Neural cell (in vitro differentiated cells): ENCODE measurements at regions not wholly inside any gene's neighbourhood (a gene's known extent, or its start where the extent isn't known, plus 50 kb on each side); places are given as distances from the start of the nearest gene placed in this dataset.

Experiments used
- H2AFZ ChIP-seq: fragments of 200-600, 300-800 bp; sonication (generic), shearing (Covaris generic); 2 replicates; pipeline ENCODE4 v1.6.0; 2014; ENCODE audit warnings: low read depth, mild to moderate bottlenecking, antibody characterized with exemption, low read length, moderate library complexity
- H3F3A ChIP-seq: fragments of 200-600 bp; shearing (Covaris generic); 2 replicates; pipeline ENCODE4 v1.6.1; 2016; ENCODE audit warnings: mild to moderate bottlenecking, moderate library complexity, mixed read lengths, antibody characterized with exemption, low read length; ENCODE audit not compliant: insufficient read depth, poor library complexity, severe bottlenecking
- H3K27ac ChIP-seq: fragments of 200-600, 300-800 bp; sonication (generic), shearing (Covaris generic); 2 replicates; pipeline ENCODE4 v1.5.1; 2014; ENCODE audit warnings: mild to moderate bottlenecking, low read length, moderate library complexity
- H3K27me3 ChIP-seq: fragments of 300-800, 200-600 bp; sonication (generic), shearing (Covaris generic); 2 replicates; pipeline ENCODE4 v1.6.0; 2014; ENCODE audit warnings: mild to moderate bottlenecking, low read depth, low read length, moderate library complexity; ENCODE audit not compliant: insufficient read depth
- H3K36me3 ChIP-seq: fragments of 300-800, 200-600 bp; sonication (generic), shearing (Covaris generic); 2 replicates; pipeline ENCODE4 v1.5.1; 2014; ENCODE audit warnings: mild to moderate bottlenecking, antibody characterized with exemption, low read length, moderate library complexity; ENCODE audit not compliant: insufficient read depth
- H3K4me2 ChIP-seq: fragments of 300-800, 200-600 bp; sonication (generic), shearing (Covaris generic); 2 replicates; pipeline ENCODE4 v1.6.0; 2014; ENCODE audit warnings: mild to moderate bottlenecking, low read length
- H3K4me3 ChIP-seq: fragments of 300-800, 200-600 bp; sonication (generic), shearing (Covaris generic); 2 replicates; pipeline ENCODE4 v1.5.1; 2014; ENCODE audit warnings: mild to moderate bottlenecking, low read length, moderate library complexity
- H3K79me2 ChIP-seq: fragments of 200-600 bp; shearing (Covaris generic); replicated peaks from 2 replicates; pipeline ENCODE4 v1.6.0; 2014; ENCODE audit warnings: mild to moderate bottlenecking, low read length, moderate library complexity; ENCODE audit not compliant: insufficient read depth
- H3K9ac ChIP-seq: fragments of 300-800, 200-600 bp; sonication (generic), shearing (Covaris generic); 2 replicates; pipeline ENCODE4 v1.6.1; 2016; ENCODE audit warnings: mild to moderate bottlenecking, low read length, mixed read lengths
- H3K9me2 ChIP-seq: fragments of 200-600 bp; shearing (Covaris generic); 2 replicates; pipeline ENCODE4 v1.6.1; 2016; ENCODE audit warnings: mild to moderate bottlenecking, low read length, mixed read lengths; ENCODE audit not compliant: insufficient read depth
- H3K9me3 ChIP-seq: fragments of 200-600, 300-800 bp; sonication (generic), shearing (Covaris generic); 2 replicates; pipeline ENCODE4 v1.6.1; 2016; ENCODE audit warnings: mild to moderate bottlenecking, mixed run types, low read length, moderate library complexity, mixed read lengths
- H4K20me1 ChIP-seq: fragments of 200-600 bp; shearing (Covaris generic); 2 replicates; pipeline ENCODE4 v1.6.1; 2016; ENCODE audit warnings: mild to moderate bottlenecking, mixed run types; ENCODE audit not compliant: insufficient read depth
- EP300 ChIP-seq: fragments of 450-650 bp; conservative IDR thresholded peaks from 2 replicates; pipeline ENCODE4 v1.6.1; 2014; ENCODE audit warnings: antibody characterized with exemption, mild to moderate bottlenecking, moderate library complexity; ENCODE audit not compliant: poor library complexity, severe bottlenecking
- EZH2 ChIP-seq: fragments of 200-600, 300-800 bp; shearing (Covaris generic), sonication (generic); IDR thresholded peaks from 2 replicates; pipeline ENCODE4 v1.6.1; 2014; ENCODE audit warnings: antibody characterized with exemption, low read length, borderline replicate concordance, mild to moderate bottlenecking; ENCODE audit not compliant: insufficient read depth, poor library complexity, severe bottlenecking
- MXI1 ChIP-seq: fragments of 450-650 bp; conservative IDR thresholded peaks from 2 replicates; pipeline ENCODE4 v1.6.1; 2014; ENCODE audit warnings: antibody characterized with exemption, mild to moderate bottlenecking; ENCODE audit not compliant: poor library complexity, severe bottlenecking
- POLR2AphosphoS5 ChIP-seq: IDR thresholded peaks from 2 replicates; pipeline ENCODE4 v1.6.1; 2012
- RAD21 ChIP-seq: fragments of 450-650 bp; conservative IDR thresholded peaks from 2 replicates; pipeline ENCODE4 v1.6.1; 2014; ENCODE audit warnings: antibody characterized with exemption, mild to moderate bottlenecking, moderate library complexity
- SMC3 ChIP-seq: fragments of 450-650 bp; conservative IDR thresholded peaks from 2 replicates; pipeline ENCODE4 v1.6.1; 2014; ENCODE audit warnings: antibody characterized with exemption, mild to moderate bottlenecking, moderate library complexity; ENCODE audit not compliant: poor library complexity
- TAF1 ChIP-seq: IDR thresholded peaks from 2 replicates; pipeline ENCODE4 v1.6.1; 2012; ENCODE audit warnings: low read depth
- TF ChIP-seq, protein P1 (sequence below): fragments of 450-650 bp; IDR thresholded peaks from 2 replicates; pipeline ENCODE4 v1.5.1; 2014; ENCODE audit warnings: antibody characterized with exemption, mild to moderate bottlenecking, moderate library complexity; ENCODE audit not compliant: poor library complexity, severe bottlenecking
- TF ChIP-seq, protein P2 (sequence below): IDR thresholded peaks from 2 replicates; pipeline ENCODE4 v1.6.1; 2012; ENCODE audit warnings: borderline replicate concordance

DNA sequence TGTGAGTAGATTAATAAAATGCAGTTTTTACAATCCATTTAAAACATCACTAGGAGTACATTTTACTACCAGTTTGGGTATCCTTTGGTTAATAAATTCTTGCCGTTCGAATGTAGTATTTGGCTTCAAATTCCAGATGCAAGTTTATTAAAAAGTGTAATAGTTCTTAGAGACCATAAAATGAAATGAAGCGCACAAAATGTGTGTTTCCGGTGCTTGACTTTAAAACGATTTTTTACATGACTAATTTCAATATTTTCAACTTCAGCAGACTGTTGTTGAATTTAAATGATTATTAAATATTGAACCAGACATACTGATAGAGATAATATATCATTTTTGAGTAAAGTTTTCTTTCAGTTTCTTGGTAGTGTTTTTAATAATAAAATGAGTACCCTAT, 138.4 kb upstream of the NAALADL2 start:
- no peak for TF ChIP-seq TAF1
- no peak for TF ChIP-seq EZH2
- TF ChIP-seq RAD21: no peak
- TF ChIP-seq EP300: no peak
- TF ChIP-seq, protein P1, sequence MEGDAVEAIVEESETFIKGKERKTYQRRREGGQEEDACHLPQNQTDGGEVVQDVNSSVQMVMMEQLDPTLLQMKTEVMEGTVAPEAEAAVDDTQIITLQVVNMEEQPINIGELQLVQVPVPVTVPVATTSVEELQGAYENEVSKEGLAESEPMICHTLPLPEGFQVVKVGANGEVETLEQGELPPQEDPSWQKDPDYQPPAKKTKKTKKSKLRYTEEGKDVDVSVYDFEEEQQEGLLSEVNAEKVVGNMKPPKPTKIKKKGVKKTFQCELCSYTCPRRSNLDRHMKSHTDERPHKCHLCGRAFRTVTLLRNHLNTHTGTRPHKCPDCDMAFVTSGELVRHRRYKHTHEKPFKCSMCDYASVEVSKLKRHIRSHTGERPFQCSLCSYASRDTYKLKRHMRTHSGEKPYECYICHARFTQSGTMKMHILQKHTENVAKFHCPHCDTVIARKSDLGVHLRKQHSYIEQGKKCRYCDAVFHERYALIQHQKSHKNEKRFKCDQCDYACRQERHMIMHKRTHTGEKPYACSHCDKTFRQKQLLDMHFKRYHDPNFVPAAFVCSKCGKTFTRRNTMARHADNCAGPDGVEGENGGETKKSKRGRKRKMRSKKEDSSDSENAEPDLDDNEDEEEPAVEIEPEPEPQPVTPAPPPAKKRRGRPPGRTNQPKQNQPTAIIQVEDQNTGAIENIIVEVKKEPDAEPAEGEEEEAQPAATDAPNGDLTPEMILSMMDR: no peak
- TF ChIP-seq MXI1: no peak
- no peak for TF ChIP-seq POLR2AphosphoS5
- TF ChIP-seq SMC3: no peak
- Histone ChIP-seq H3K9me2 (no peaks in the 10 kb centered on the region), H3K4me2 (no peak overlapping the region), H3K9me3 (no peaks in the 10 kb centered on the region), H3K27ac (no peak overlapping the region), H3F3A (no peaks in the 10 kb centered on the region), H4K20me1 (no peaks in the 10 kb centered on the region), H3K9ac (no peak overlapping the region), H2AFZ (no peak overlapping the region), H3K36me3 (no peaks in the 10 kb centered on the region), H3K79me2 (no peaks in the 10 kb centered on the region), H3K27me3 (no peaks in the 10 kb centered on the region), H3K4me3 (no peak overlapping the region)

DNA sequence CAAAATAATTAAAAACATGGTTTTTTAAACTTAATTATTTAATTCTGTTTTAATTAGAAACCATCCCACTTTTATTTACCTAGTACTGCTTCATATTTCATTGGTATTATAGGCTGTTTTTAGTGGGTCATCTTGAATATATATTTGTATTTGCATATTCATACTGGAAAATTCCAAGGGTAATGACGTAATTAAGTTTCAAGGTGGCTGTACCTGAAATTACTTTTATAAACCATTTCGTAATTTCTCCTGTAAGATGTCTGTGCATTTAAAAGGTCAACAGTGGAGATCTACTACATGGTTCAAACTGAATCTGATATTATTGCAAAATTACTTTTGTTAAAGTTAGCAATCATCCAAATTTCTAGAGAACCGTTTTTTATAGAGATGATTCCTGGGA, 133.8 kb upstream of the NAALADL2 start:
- no peak overlapping the region for H2AFZ ChIP-seq
- no peaks in the 10 kb centered on the region for H3K9me2 ChIP-seq
- no peak overlapping the region for H3K9ac ChIP-seq
- no peak overlapping the region for H3K4me2 ChIP-seq
- H3F3A ChIP-seq: no peaks in the 10 kb centered on the region
- H3K79me2 ChIP-seq: no peaks in the 10 kb centered on the region
- H3K27me3 ChIP-seq: no peaks in the 10 kb centered on the region
- H3K9me3 ChIP-seq: no peaks in the 10 kb centered on the region
- H3K27ac ChIP-seq: no peak overlapping the region
- no peak for TF ChIP-seq SMC3
- TF ChIP-seq EZH2: no peak
- TF ChIP-seq POLR2AphosphoS5: no peak
- no peak for TF ChIP-seq MXI1
- TF ChIP-seq, protein P1: no peak
- no peak for TF ChIP-seq TAF1
- TF ChIP-seq EP300: no peak
- no peak for TF ChIP-seq RAD21
- TF ChIP-seq, protein P2, sequence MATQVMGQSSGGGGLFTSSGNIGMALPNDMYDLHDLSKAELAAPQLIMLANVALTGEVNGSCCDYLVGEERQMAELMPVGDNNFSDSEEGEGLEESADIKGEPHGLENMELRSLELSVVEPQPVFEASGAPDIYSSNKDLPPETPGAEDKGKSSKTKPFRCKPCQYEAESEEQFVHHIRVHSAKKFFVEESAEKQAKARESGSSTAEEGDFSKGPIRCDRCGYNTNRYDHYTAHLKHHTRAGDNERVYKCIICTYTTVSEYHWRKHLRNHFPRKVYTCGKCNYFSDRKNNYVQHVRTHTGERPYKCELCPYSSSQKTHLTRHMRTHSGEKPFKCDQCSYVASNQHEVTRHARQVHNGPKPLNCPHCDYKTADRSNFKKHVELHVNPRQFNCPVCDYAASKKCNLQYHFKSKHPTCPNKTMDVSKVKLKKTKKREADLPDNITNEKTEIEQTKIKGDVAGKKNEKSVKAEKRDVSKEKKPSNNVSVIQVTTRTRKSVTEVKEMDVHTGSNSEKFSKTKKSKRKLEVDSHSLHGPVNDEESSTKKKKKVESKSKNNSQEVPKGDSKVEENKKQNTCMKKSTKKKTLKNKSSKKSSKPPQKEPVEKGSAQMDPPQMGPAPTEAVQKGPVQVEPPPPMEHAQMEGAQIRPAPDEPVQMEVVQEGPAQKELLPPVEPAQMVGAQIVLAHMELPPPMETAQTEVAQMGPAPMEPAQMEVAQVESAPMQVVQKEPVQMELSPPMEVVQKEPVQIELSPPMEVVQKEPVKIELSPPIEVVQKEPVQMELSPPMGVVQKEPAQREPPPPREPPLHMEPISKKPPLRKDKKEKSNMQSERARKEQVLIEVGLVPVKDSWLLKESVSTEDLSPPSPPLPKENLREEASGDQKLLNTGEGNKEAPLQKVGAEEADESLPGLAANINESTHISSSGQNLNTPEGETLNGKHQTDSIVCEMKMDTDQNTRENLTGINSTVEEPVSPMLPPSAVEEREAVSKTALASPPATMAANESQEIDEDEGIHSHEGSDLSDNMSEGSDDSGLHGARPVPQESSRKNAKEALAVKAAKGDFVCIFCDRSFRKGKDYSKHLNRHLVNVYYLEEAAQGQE: no peak
- no peak overlapping the region for H3K4me3 ChIP-seq
- H4K20me1 ChIP-seq: no peaks in the 10 kb centered on the region
- no peaks in the 10 kb centered on the region for H3K36me3 ChIP-seq
